HCT116 (cell line): ENCODE measurements at regions not wholly inside any gene's neighbourhood (a gene's known extent, or its start where the extent isn't known, plus 50 kb on each side); places are given as distances from the start of the nearest gene placed in this dataset.

Source experiments
- ATAC-seq: fragments of 200-7000 bp; cut with Tn5 transposase; 2 replicates; pipeline ENCODE4 v1.9.1; 2020; ENCODE audit warnings: mild to moderate bottlenecking, moderate library complexity
- BruUV-seq: library from RNA; stranded (reverse); fragments of 400-500 nt; replicated peaks from 2 replicates; lab custom pipeline; 2021; lab: Mats Ljungman, UMichigan
- CTCF ChIA-PET: fragments of 300-600 bp; sonication (Branson Sonifier 250); formaldehyde crosslinking; loops from one replicate; lab custom pipeline; 2021; ENCODE audit warnings: antibody characterized with exemption; lab: Charles Lee
- POLR2A ChIA-PET: fragments of 300-600, 350-600 bp; sonication (Branson Sonifier 250); formaldehyde crosslinking; loops from one replicate; lab custom pipeline; 2021; ENCODE audit warnings: antibody characterized with exemption; lab: Charles Lee
- RAD21 ChIA-PET, 2 experiments: fragments of 300-600 bp; sonication (Branson Sonifier 250); formaldehyde crosslinking; loops; one replicate each; lab custom pipeline; 2023; ENCODE audit warnings: low total read pairs in 2 of 2; ENCODE audit not compliant: uncharacterized antibody in 2 of 2, unreplicated experiment in 2 of 2, low non-redundant PET in 1 of 2; lab: Charles Lee
- DNase-seq: peaks from one replicate; pipeline ENCODE4 v3.0.0-alpha.2; 2010; ENCODE audit warnings: low read depth, low spot score
- H2AFZ ChIP-seq: fragments of 200-600 bp; shearing (Covaris generic), sonication (generic); 2 replicates; pipeline ENCODE4 v1.6.1; 2017; ENCODE audit warnings: low read depth, mixed run types, mixed read lengths, antibody characterized with exemption, low read length; ENCODE audit not compliant: poor library complexity, severe bottlenecking
- H3K27ac ChIP-seq: 2 replicates; pipeline ENCODE4 v1.5.1; 2012; ENCODE audit warnings: low read depth, low read length
- H3K27me3 ChIP-seq: fragments of 200-600 bp; sonication (generic); 2 replicates; pipeline ENCODE4 v1.6.1; 2016; ENCODE audit warnings: mixed run types, low read length, mixed read lengths; ENCODE audit not compliant: insufficient read depth
- H3K36me3 ChIP-seq, 2 experiments: fragments of 200-500 bp in 1 of 2; fragments of 200-600 bp in 1 of 2; sonication (Bioruptor generic) in 1 of 2; sonication (generic) in 1 of 2; 2 replicates each; pipeline versions ENCODE4 v1.5.1 to v1.6.1; 2014 to 2016; ENCODE audit warnings: low read length in 2 of 2, inconsistent platforms in 1 of 2, mixed read lengths in 1 of 2, mixed run types in 1 of 2; ENCODE audit not compliant: insufficient read depth in 2 of 2, control insufficient read depth in 1 of 2
- H3K4me1 ChIP-seq, 2 experiments: fragments of 200-600 bp in 1 of 2; sonication (generic) in 1 of 2; 2 replicates each; pipeline versions ENCODE4 v1.5.1 to v1.6.1; 2012 to 2017; ENCODE audit warnings: low read length in 2 of 2, inconsistent platforms in 1 of 2, mild to moderate bottlenecking in 1 of 2, mixed read lengths in 1 of 2, mixed run types in 1 of 2, moderate library complexity in 1 of 2; ENCODE audit not compliant: insufficient read depth in 2 of 2, control insufficient read depth in 1 of 2
- H3K4me2 ChIP-seq: fragments of 200-600 bp; sonication (generic); 2 replicates; pipeline ENCODE4 v1.6.1; 2017; ENCODE audit warnings: mixed run types, low read length, mixed read lengths
- H3K4me3 ChIP-seq, 2 experiments: fragments of 200-600 bp in 1 of 2; sonication (generic) in 1 of 2; replicated peaks in 1 of 2; 2 replicates each; pipeline ENCODE4 v1.5.1; 2011 to 2016; ENCODE audit warnings: low read length in 2 of 2, control low read depth in 1 of 2, low read depth in 1 of 2, mild to moderate bottlenecking in 1 of 2, mixed read lengths in 1 of 2, mixed run types in 1 of 2
- H3K79me2 ChIP-seq: fragments of 200-600 bp; sonication (generic); 2 replicates; pipeline ENCODE4 v1.6.1; 2017; ENCODE audit warnings: mild to moderate bottlenecking, mixed run types, low read length, moderate library complexity, mixed read lengths; ENCODE audit not compliant: insufficient read depth
- H3K9ac ChIP-seq: fragments of 200-600 bp; sonication (generic); 2 replicates; pipeline ENCODE4 v1.6.1; 2016; ENCODE audit warnings: low read length, mixed read lengths
- H3K9me2 ChIP-seq: fragments of 200-600 bp; sonication (generic), shearing (Covaris generic); 2 replicates; pipeline ENCODE4 v1.6.1; 2017; ENCODE audit warnings: mixed run types, mild to moderate bottlenecking, moderate library complexity; ENCODE audit not compliant: insufficient read depth
- H3K9me3 ChIP-seq, 2 experiments: fragments of 200-500 bp in 1 of 2; fragments of 200-600 bp in 1 of 2; sonication (Bioruptor generic) in 1 of 2; sonication (generic) in 1 of 2; 2 replicates each; pipeline ENCODE4 v1.6.1; 2014 to 2017; ENCODE audit warnings: low read length in 2 of 2, mixed read lengths in 2 of 2, inconsistent platforms in 1 of 2, low read depth in 1 of 2, mild to moderate bottlenecking in 1 of 2, mixed run types in 1 of 2, moderate library complexity in 1 of 2; ENCODE audit not compliant: control insufficient read depth in 1 of 2, insufficient read depth in 1 of 2
- H4K20me1 ChIP-seq: fragments of 200-600 bp; sonication (generic), shearing (Covaris generic); 2 replicates; pipeline ENCODE4 v1.6.1; 2017; ENCODE audit warnings: mixed run types, mild to moderate bottlenecking, moderate library complexity; ENCODE audit not compliant: insufficient read depth
- ELF1 ChIP-seq: IDR thresholded peaks from 2 replicates; pipeline ENCODE4 v1.6.1; 2012; ENCODE audit warnings: low read depth, borderline replicate concordance
- EZH2 ChIP-seq: fragments of 200-600 bp; sonication (generic); IDR thresholded peaks from 2 replicates; pipeline ENCODE4 v1.6.1; 2017; ENCODE audit warnings: antibody characterized with exemption, mixed run types
- SP1 ChIP-seq: IDR thresholded peaks from 2 replicates; pipeline ENCODE4 v1.6.1; 2012; ENCODE audit warnings: low read depth
- SRF ChIP-seq: IDR thresholded peaks from 2 replicates; pipeline ENCODE4 v1.6.1; 2012; ENCODE audit warnings: low read depth
- YY1 ChIP-seq: IDR thresholded peaks from 2 replicates; pipeline ENCODE4 v1.6.1; 2011; ENCODE audit warnings: low read length, low read depth, moderate library complexity, mild to moderate bottlenecking; ENCODE audit not compliant: insufficient replicate concordance; ENCODE audit errors: extremely low read depth
- ZFX ChIP-seq: fragments of 450-650 bp; IDR thresholded peaks from 2 replicates; pipeline ENCODE4 v1.6.1; 2017
- intact Hi-C: fragments of 100-400 bp; cut with micrococcal nuclease; formaldehyde crosslinking; loops from 2 replicates; pipeline ENCODE4 v1.10.0; 2022

- no TSS peak for BruUV-seq
- H3K36me3 ChIP-seq: no peaks in the 10 kb centered on the region
- no peak overlapping the region for H2AFZ ChIP-seq
- no peaks in the 10 kb centered on the region for H3K27me3 ChIP-seq
- ChIA-PET POLR2A (no interaction called here), RAD21 (no interaction called here), CTCF (no interaction called here)
- no peak for ATAC-seq
- no peak overlapping the region for H3K9ac ChIP-seq
- no peaks in the 10 kb centered on the region for H3K9me2 ChIP-seq
- H4K20me1 ChIP-seq: no peaks in the 10 kb centered on the region
- TF ChIP-seq SRF (no peak), ZFX (no peak), YY1 (no peak), SP1 (no peak)
- no peak overlapping the region for H3K4me3 ChIP-seq
- H3K9me3 ChIP-seq: no peaks in the 10 kb centered on the region
- no peaks in the 10 kb centered on the region for H3K79me2 ChIP-seq
- H3K27ac ChIP-seq: no peak overlapping the region
- no peaks in the 10 kb centered on the region for H3K4me1 ChIP-seq
- intact Hi-C loops: no loop called here
- H3K4me2 ChIP-seq: no peak overlapping the region
- no peak for DNase-seq
Measured at GRCh38 chr2:65522922-65523321, 90.5 kb upstream of the SPRED2 start.

DNA sequence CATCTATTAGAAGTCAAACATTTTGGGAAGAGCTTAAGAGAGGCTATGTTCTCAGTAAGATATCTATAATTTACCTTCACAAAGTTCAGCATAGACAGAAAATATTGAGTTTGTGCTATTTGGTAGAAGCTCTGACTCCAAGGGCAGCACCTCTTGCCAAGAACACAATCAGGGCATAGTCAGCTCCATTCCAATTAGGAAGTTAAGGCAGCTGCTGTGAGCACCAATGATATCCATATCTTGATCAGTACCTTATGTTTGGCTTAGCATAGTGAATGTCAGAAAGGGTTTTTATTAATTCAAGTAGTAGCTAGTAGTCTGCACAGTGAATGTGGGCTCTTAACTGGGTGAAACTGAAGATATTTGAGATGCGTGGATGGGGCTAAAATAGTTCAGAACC lies 86.4 kb upstream of the SPRED2 start:
- no peak for ATAC-seq
- no peaks in the 10 kb centered on the region for H3K79me2 ChIP-seq
- H3K4me3 ChIP-seq: no peak overlapping the region
- no TSS peak for BruUV-seq
- no peak for DNase-seq
- no peaks in the 10 kb centered on the region for H3K9me3 ChIP-seq
- no peaks in the 10 kb centered on the region for H3K36me3 ChIP-seq
- TF ChIP-seq EZH2: no peak
- TF ChIP-seq ELF1: no peak
- ChIA-PET CTCF (no interaction called here), POLR2A (no interaction called here), RAD21 (no interaction called here)
- H3K4me1 ChIP-seq: peaks cover 6 to 8% of the 10 kb centered on the region in 2 experiments; a peak in 3 of 4 replicates
- H4K20me1 ChIP-seq: no peaks in the 10 kb centered on the region
- H3K9ac ChIP-seq: no peak overlapping the region
- H3K9me2 ChIP-seq: no peaks in the 10 kb centered on the region
- no peak overlapping the region for H3K4me2 ChIP-seq
- no peaks in the 10 kb centered on the region for H3K27me3 ChIP-seq
- H2AFZ ChIP-seq: no peak overlapping the region
- H3K27ac ChIP-seq: no peak overlapping the region
- intact Hi-C loops: no loop called here
